HCT116 (cell line): ENCODE measurements at regions not wholly inside any gene's neighbourhood (a gene's known extent, or its start where the extent isn't known, plus 50 kb on each side); places are given as distances from the start of the nearest gene placed in this dataset.

ENCODE experiments used
- CTCF ChIP-seq, 3 experiments: fragments of 200-600 bp in 1 of 3; sonication (generic) in 1 of 3; IDR thresholded peaks in 2 of 3; conservative IDR thresholded peaks in 1 of 3; 2 replicates each; pipeline ENCODE4 v1.5.1; 2012 to 2017; ENCODE audit warnings: low read depth in 2 of 3, low read length in 2 of 3, antibody characterized with exemption in 1 of 3, borderline replicate concordance in 1 of 3, control low read depth in 1 of 3, mild to moderate bottlenecking in 1 of 3, mixed read lengths in 1 of 3, mixed run types in 1 of 3, moderate library complexity in 1 of 3; ENCODE audit not compliant: insufficient read depth in 1 of 3
- EZH2phosphoT487 ChIP-seq: fragments of 200-600 bp; IDR thresholded peaks from 2 replicates; pipeline ENCODE4 v1.6.1; 2018; ENCODE audit warnings: antibody characterized with exemption, borderline replicate concordance
- POLR2A ChIP-seq: IDR thresholded peaks from 2 replicates; pipeline ENCODE4 v1.7.0; 2011; ENCODE audit warnings: borderline replicate concordance; ENCODE audit not compliant: insufficient read depth, insufficient read length; ENCODE audit errors: extremely low read depth
- POLR2AphosphoS5 ChIP-seq: IDR thresholded peaks from 2 replicates; pipeline ENCODE4 v1.6.1; 2011; ENCODE audit warnings: mild to moderate bottlenecking, low read depth, low read length, moderate library complexity
- RAD21 ChIP-seq: IDR thresholded peaks from 2 replicates; pipeline ENCODE4 v1.6.1; 2012; ENCODE audit warnings: low read depth, mild to moderate bottlenecking
- REST ChIP-seq: IDR thresholded peaks from 2 replicates; pipeline ENCODE4 v1.6.1; 2012; ENCODE audit warnings: low read depth
- TF ChIP-seq, protein P1 (sequence below): IDR thresholded peaks from 2 replicates; pipeline ENCODE4 v1.6.1; 2012

GRCh38 chrX:16320765-16321355 lies 153.6 kb downstream of the MAGEB17 start:
- TF ChIP-seq CTCF (IDR thresholded peaks at IDR 0.05 in 2 of 3, conservative IDR thresholded peaks at IDR 0.05 in 1 of 3; ENCODE audit: borderline replicate concordance in 1 of 3, insufficient read depth in 1 of 3, low read depth in 2 of 3, low read length in 2 of 3) (no peak), REST (no peak), POLR2A (no peak), RAD21 (no peak), EZH2phosphoT487 (no peak), POLR2AphosphoS5 (no peak)
- TF ChIP-seq, protein P1, sequence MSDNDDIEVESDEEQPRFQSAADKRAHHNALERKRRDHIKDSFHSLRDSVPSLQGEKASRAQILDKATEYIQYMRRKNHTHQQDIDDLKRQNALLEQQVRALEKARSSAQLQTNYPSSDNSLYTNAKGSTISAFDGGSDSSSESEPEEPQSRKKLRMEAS = no peak
